Prostate gland (tissue), 2 donors: ENCODE measurements at regions not wholly inside any gene's neighbourhood (a gene's known extent, or its start where the extent isn't known, plus 50 kb on each side); places are given as distances from the start of the nearest gene placed in this dataset.

ENCODE experiments used
- DNase-seq: peaks from one replicate; pipeline ENCODE4 v3.0.0-alpha.2; 2019; ENCODE audit warnings: low spot score
- H3K27ac ChIP-seq, 2 donors: fragments of 200-600 bp; sonication (generic); 2 replicates each; pipeline ENCODE4 v1.5.1; 2017 to 2019
- H3K27me3 ChIP-seq: fragments of 200-600 bp; sonication (generic); replicated peaks from 2 replicates; pipeline ENCODE4 v1.5.1; 2019; ENCODE audit not compliant: insufficient read depth
- H3K36me3 ChIP-seq, 2 donors: fragments of 200-600 bp; sonication (generic); 1 replicate in 1 of 2; 2 replicates in 1 of 2; pipeline versions ENCODE4 v1.5.1 to v1.8.1; 2017 to 2019
- H3K4me1 ChIP-seq: fragments of 200-600 bp; sonication (generic); replicated peaks from 2 replicates; pipeline ENCODE4 v1.5.1; 2019
- H3K4me3 ChIP-seq, 2 donors: fragments of 200-600 bp; sonication (generic); 2 replicates each; pipeline ENCODE4 v1.5.1; 2017 to 2019
- H3K9me3 ChIP-seq: fragments of 200-600 bp; sonication (generic); 2 replicates; pipeline ENCODE4 v1.5.1; 2017
- CTCF ChIP-seq, 4 experiments: fragments of 200-600 bp in 2 of 4; fragments of 450-650 bp in 2 of 4; sonication (generic) in 2 of 4; IDR thresholded peaks; 1 replicate in 3 of 4; 2 replicates in 1 of 4; pipeline ENCODE4 v1.5.1; 2016 to 2019; ENCODE audit warnings: antibody characterized with exemption in 4 of 4, mild to moderate bottlenecking in 2 of 4, moderate library complexity in 2 of 4
- POLR2A ChIP-seq: fragments of 450-650 bp; IDR thresholded peaks from one replicate; pipeline ENCODE4 v1.6.1; 2016; ENCODE audit warnings: antibody characterized with exemption, mild to moderate bottlenecking
- POLR2AphosphoS5 ChIP-seq: sonication (generic); formaldehyde crosslinking; IDR thresholded peaks from one replicate; pipeline ENCODE4 v1.6.1; 2017; ENCODE audit warnings: antibody characterized with exemption
- WGBS: methylation state at CpG from one replicate; pipeline ENCODE4 v1.1.5; 2018; 5-methylcytosine and 5-hydroxymethylcytosine counted together
- intact Hi-C: fragments of 100-400 bp; cut with DNase I; formaldehyde crosslinking; loops from one replicate; pipeline ENCODE4 v1.14.2; 2022

GRCh38 chr9:78396087-78396486 lies 99.2 kb downstream of the PSAT1 start:
- 64% methylated on average over 2 of the region's 2 CpGs for WGBS

GRCh38 chr9:78397045-78397444 lies 100.1 kb downstream of the PSAT1 start:
- TF ChIP-seq POLR2A (no peak), POLR2AphosphoS5 (no peak), CTCF (IDR thresholded peaks at IDR 0.05) (no peak)
- no peak overlapping the region for H3K27ac ChIP-seq
- H3K4me3 ChIP-seq, result no peak overlapping the region
- 35% methylated on average over 5 of the region's 5 CpGs for WGBS
- intact Hi-C loops, result no loop called here
- DNase-seq, result no peak
- H3K4me1 ChIP-seq, result no peaks in the 10 kb centered on the region
- no peaks in the 10 kb centered on the region for H3K36me3 ChIP-seq
- no peaks in the 10 kb centered on the region for H3K27me3 ChIP-seq
- no peaks in the 10 kb centered on the region for H3K9me3 ChIP-seq

More at GRCh38 chr9:78396087-78396486, 99.2 kb downstream of the PSAT1 start:
- H3K4me3 ChIP-seq, result no peak overlapping the region
- H3K4me1 ChIP-seq, result no peaks in the 10 kb centered on the region
- intact Hi-C loops, result no loop called here
- no peaks in the 10 kb centered on the region for H3K36me3 ChIP-seq
- no peaks in the 10 kb centered on the region for H3K27me3 ChIP-seq
- H3K27ac ChIP-seq, result no peak overlapping the region
- TF ChIP-seq CTCF (IDR thresholded peaks at IDR 0.05), result no peak
- TF ChIP-seq POLR2AphosphoS5, result no peak
- DNase-seq, result no peak
- H3K9me3 ChIP-seq, result no peaks in the 10 kb centered on the region

- H3K4me1 ChIP-seq, result no peaks in the 10 kb centered on the region
- no peak for DNase-seq
- intact Hi-C loops, result no loop called here
- H3K36me3 ChIP-seq, result no peaks in the 10 kb centered on the region
- no peak for TF ChIP-seq POLR2AphosphoS5
- no peak for TF ChIP-seq POLR2A
- no peak for TF ChIP-seq CTCF (IDR thresholded peaks at IDR 0.05)
- no peaks in the 10 kb centered on the region for H3K9me3 ChIP-seq
- 39% methylated on average over 5 of the region's 5 CpGs for WGBS
- no peaks in the 10 kb centered on the region for H3K27me3 ChIP-seq
- H3K27ac ChIP-seq, result no peak overlapping the region
- no peak overlapping the region for H3K4me3 ChIP-seq
These were observed 100.5 kb downstream of the PSAT1 start for GRCh38 chr9:78397454-78397853.

GRCh38 chr9:78399153-78399552 lies 102.2 kb downstream of the PSAT1 start:
- Histone ChIP-seq H3K4me1 (no peaks in the 10 kb centered on the region), H3K36me3 (no peaks in the 10 kb centered on the region), H3K4me3 (no peak overlapping the region), H3K9me3 (no peaks in the 10 kb centered on the region), H3K27ac (no peak overlapping the region), H3K27me3 (no peaks in the 10 kb centered on the region)
- no peak for TF ChIP-seq CTCF (IDR thresholded peaks at IDR 0.05)
- TF ChIP-seq POLR2AphosphoS5, result no peak
- no peak for TF ChIP-seq POLR2A
- intact Hi-C loops, result no loop called here
- no peak for DNase-seq

- H3K27me3 ChIP-seq, result no peaks in the 10 kb centered on the region
- H3K36me3 ChIP-seq, result no peaks in the 10 kb centered on the region
- DNase-seq, result no peak
- no peak for TF ChIP-seq POLR2AphosphoS5
- TF ChIP-seq CTCF (IDR thresholded peaks at IDR 0.05), result no peak
- no peak for TF ChIP-seq POLR2A
- no peak overlapping the region for H3K27ac ChIP-seq
- H3K4me3 ChIP-seq, result no peak overlapping the region
- no peaks in the 10 kb centered on the region for H3K4me1 ChIP-seq
- H3K9me3 ChIP-seq, result no peaks in the 10 kb centered on the region
- intact Hi-C loops, result no loop called here
These were observed 103.6 kb downstream of the PSAT1 start for GRCh38 chr9:78400496-78400895.
